ENCODE measurements at regions not wholly inside any gene's neighbourhood (a gene's known extent, or its start where the extent isn't known, plus 50 kb on each side); places are given as distances from the start of the nearest gene placed in this dataset.

DNA sequence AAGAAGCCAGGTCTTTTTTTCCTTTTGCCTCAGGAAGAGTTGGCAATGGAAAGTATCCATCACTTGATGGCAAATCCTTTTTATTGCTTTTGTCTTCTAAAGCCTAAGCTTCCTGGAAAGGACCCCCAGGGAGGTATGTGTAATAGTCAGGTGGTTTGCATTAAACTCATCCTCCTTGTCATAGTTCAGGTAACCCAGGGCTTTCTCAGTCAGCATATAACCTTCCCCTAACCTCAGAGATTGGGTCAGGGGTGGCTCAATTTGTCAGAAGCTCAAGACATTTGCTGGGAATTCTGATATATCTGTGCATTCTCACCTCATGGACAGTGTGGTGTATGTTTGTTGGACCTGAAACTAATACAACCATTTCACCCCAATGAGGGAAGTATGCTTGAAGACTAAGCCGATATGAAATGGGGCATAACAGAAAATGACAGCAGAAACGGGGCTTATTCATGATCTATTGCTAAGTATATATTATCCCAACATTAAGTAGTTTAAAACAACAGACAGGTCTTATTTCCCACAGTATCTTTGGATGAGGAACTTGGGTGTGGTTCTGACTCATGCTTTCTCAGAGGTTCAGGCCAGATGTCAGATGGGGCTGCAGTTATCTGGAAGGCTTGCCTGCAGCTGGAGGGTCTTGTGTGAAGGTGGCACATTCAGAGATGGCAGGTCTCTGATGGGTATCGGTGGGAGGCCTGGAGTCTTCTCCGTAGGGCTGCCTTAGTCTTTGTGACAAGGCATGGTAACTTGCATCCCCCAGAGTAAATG is 135.8 kb upstream of the SPON1 start:
- no peaks in the 10 kb centered on the region for H4K20me1 ChIP-seq (ENCODE audit: control insufficient read depth, extremely low read depth, insufficient read depth, low read length)
- H2AFZ ChIP-seq (ENCODE audit: control insufficient read depth, low read length), result no peak overlapping the region
- peak overlapping the region; percentile 36 for H3K4me2 ChIP-seq (ENCODE audit: control insufficient read depth, extremely low read depth, insufficient read depth, low read depth, low read length)
- dilution Hi-C loops (cut with MboI; ENCODE audit: extremely low pct_ligation_motif_present, low sequenced_read_pairs), result no loop called here
- no peaks in the 10 kb centered on the region for H3K9me3 ChIP-seq (ENCODE audit: control insufficient read depth, low read depth, low read length)
- H3K4me1 ChIP-seq (ENCODE audit: control insufficient read depth, extremely low read depth, insufficient read depth, low read length), result peaks cover 9% of the 10 kb centered on the region
- peaks cover 12% of the 10 kb centered on the region for H3K27me3 ChIP-seq (ENCODE audit: control insufficient read depth, extremely low read depth, insufficient read depth, low read length)
- H3K79me2 ChIP-seq (ENCODE audit: control insufficient read depth, insufficient read depth, low read length), result no peaks in the 10 kb centered on the region
- peak; percentile 87 for FAIRE-seq
- H3K36me3 ChIP-seq (ENCODE audit: control insufficient read depth in 2 of 2, extremely low read depth in 1 of 2, insufficient read depth in 2 of 2, low read length in 2 of 2), result no peaks in the 10 kb centered on the region
- no peak overlapping the region for H3K9ac ChIP-seq (ENCODE audit: control insufficient read depth, extremely low read depth, insufficient read depth, low read length)
- TF ChIP-seq, protein P1, sequence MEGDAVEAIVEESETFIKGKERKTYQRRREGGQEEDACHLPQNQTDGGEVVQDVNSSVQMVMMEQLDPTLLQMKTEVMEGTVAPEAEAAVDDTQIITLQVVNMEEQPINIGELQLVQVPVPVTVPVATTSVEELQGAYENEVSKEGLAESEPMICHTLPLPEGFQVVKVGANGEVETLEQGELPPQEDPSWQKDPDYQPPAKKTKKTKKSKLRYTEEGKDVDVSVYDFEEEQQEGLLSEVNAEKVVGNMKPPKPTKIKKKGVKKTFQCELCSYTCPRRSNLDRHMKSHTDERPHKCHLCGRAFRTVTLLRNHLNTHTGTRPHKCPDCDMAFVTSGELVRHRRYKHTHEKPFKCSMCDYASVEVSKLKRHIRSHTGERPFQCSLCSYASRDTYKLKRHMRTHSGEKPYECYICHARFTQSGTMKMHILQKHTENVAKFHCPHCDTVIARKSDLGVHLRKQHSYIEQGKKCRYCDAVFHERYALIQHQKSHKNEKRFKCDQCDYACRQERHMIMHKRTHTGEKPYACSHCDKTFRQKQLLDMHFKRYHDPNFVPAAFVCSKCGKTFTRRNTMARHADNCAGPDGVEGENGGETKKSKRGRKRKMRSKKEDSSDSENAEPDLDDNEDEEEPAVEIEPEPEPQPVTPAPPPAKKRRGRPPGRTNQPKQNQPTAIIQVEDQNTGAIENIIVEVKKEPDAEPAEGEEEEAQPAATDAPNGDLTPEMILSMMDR (optimal IDR thresholded peaks at IDR 0.05 in 1 of 3, IDR thresholded peaks at IDR 0.05 in 1 of 3, conservative IDR thresholded peaks at IDR 0.05 in 1 of 3; ENCODE audit: extremely low read depth in 1 of 3, insufficient read depth in 2 of 3, low read length in 3 of 3), result no peak
- no peak for TF ChIP-seq EZH2 (IDR thresholded peaks at IDR 0.05; ENCODE audit: low read length)
- H3K9me1 ChIP-seq (ENCODE audit: control insufficient read depth, extremely low read depth, insufficient read depth, low read length), result no peaks in the 10 kb centered on the region
- DNase-seq (ENCODE audit: low read depth, low spot score), result no peak
- no peak overlapping the region for H3K4me3 ChIP-seq (ENCODE audit: control insufficient read depth in 2 of 3, extremely low read depth in 1 of 3, insufficient read depth in 2 of 3, low read depth in 1 of 3, low read length in 3 of 3)
- peak overlapping the region; percentile 5 for H3K27ac ChIP-seq (ENCODE audit: control insufficient read depth, insufficient read depth, low read length)

DNA sequence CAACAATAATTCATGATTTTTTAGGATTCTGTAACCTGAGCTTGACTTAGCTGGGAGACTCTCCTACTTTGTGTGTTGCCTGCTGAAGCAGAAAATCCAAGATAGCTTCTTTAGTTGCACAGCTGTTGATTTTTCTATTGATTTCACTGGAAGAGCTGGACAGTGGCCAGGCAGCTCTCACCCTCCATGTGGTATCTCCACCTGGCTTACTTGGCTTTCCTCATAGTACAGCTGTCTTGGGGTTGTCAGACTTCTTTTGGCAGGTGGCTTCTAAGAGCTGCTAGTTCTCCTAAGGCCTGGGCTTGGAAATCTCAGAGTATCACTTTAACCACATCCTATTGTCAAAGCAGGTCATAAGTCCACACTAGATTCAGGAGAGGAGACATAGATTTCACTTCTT is 130.8 kb upstream of the SPON1 start:
- H2AFZ ChIP-seq (ENCODE audit: control insufficient read depth, low read length), result no peak overlapping the region
- H3K9ac ChIP-seq (ENCODE audit: control insufficient read depth, extremely low read depth, insufficient read depth, low read length), result no peak overlapping the region
- peaks cover 9% of the 10 kb centered on the region for H3K27me3 ChIP-seq (ENCODE audit: control insufficient read depth, extremely low read depth, insufficient read depth, low read length)
- no peak overlapping the region for H3K4me2 ChIP-seq (ENCODE audit: control insufficient read depth, extremely low read depth, insufficient read depth, low read depth, low read length)
- TF ChIP-seq, protein P1 (optimal IDR thresholded peaks at IDR 0.05 in 1 of 3, IDR thresholded peaks at IDR 0.05 in 1 of 3, conservative IDR thresholded peaks at IDR 0.05 in 1 of 3; ENCODE audit: extremely low read depth in 1 of 3, insufficient read depth in 2 of 3, low read length in 3 of 3), result no peak
- TF ChIP-seq EZH2 (IDR thresholded peaks at IDR 0.05; ENCODE audit: low read length), result no peak
- dilution Hi-C loops (cut with MboI; ENCODE audit: extremely low pct_ligation_motif_present, low sequenced_read_pairs), result no loop called here
- H3K4me3 ChIP-seq (ENCODE audit: control insufficient read depth in 2 of 3, extremely low read depth in 1 of 3, insufficient read depth in 2 of 3, low read depth in 1 of 3, low read length in 3 of 3), result no peak overlapping the region
- peaks cover under 1% of the 10 kb centered on the region for H3K9me1 ChIP-seq (ENCODE audit: control insufficient read depth, extremely low read depth, insufficient read depth, low read length)
- FAIRE-seq (no peak), DNase-seq (ENCODE audit: low read depth, low spot score) (no peak)
- H3K9me3 ChIP-seq (ENCODE audit: control insufficient read depth, low read depth, low read length), result no peaks in the 10 kb centered on the region
- peaks cover 14% of the 10 kb centered on the region for H3K4me1 ChIP-seq (ENCODE audit: control insufficient read depth, extremely low read depth, insufficient read depth, low read length)
- H3K36me3 ChIP-seq (ENCODE audit: control insufficient read depth in 2 of 2, extremely low read depth in 1 of 2, insufficient read depth in 2 of 2, low read length in 2 of 2), result no peaks in the 10 kb centered on the region
- no peaks in the 10 kb centered on the region for H4K20me1 ChIP-seq (ENCODE audit: control insufficient read depth, extremely low read depth, insufficient read depth, low read length)
- no peak overlapping the region for H3K27ac ChIP-seq (ENCODE audit: control insufficient read depth, insufficient read depth, low read length)
- H3K79me2 ChIP-seq (ENCODE audit: control insufficient read depth, insufficient read depth, low read length), result no peaks in the 10 kb centered on the region
